PFSK-1 (cell line): ENCODE measurements at regions not wholly inside any gene's neighbourhood (a gene's known extent, or its start where the extent isn't known, plus 50 kb on each side); places are given as distances from the start of the nearest gene placed in this dataset.

Experiments
- SIN3A ChIP-seq: IDR thresholded peaks from 2 replicates; pipeline ENCODE4 v1.6.1; 2012; ENCODE audit warnings: mild to moderate bottlenecking, low read length, moderate library complexity, borderline replicate concordance; ENCODE audit not compliant: insufficient read depth
- TF ChIP-seq, protein P1 (sequence below), 2 experiments: IDR thresholded peaks; 2 replicates each; pipeline versions ENCODE4 v1.6.1 to v1.8.0; 2011 to 2012; ENCODE audit warnings: low read depth in 2 of 2, low read length in 2 of 2, control low read depth in 1 of 2, inconsistent platforms in 1 of 2, mild to moderate bottlenecking in 1 of 2, moderate library complexity in 1 of 2; ENCODE audit not compliant: insufficient read depth in 1 of 2

DNA sequence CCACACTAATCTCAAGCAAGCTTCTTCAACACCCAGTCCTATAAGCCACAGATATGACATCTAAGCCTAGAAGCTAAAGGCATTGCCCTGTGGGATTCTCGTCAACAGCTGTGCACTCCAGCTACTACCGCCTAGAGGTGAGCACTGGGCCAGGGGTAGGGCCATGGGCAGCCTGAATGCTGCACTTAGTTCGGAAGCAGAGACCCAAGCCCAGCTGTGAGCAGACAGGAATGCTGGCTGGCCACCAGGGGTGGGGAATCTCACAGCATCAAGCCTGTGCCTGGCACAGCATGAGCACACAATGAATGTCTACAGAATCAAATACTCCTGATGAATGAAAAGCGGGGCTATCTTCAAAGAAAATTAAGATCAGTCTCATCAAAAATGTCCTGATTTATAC is 167.5 kb upstream of the UBL3 start:
- TF ChIP-seq, protein P1, sequence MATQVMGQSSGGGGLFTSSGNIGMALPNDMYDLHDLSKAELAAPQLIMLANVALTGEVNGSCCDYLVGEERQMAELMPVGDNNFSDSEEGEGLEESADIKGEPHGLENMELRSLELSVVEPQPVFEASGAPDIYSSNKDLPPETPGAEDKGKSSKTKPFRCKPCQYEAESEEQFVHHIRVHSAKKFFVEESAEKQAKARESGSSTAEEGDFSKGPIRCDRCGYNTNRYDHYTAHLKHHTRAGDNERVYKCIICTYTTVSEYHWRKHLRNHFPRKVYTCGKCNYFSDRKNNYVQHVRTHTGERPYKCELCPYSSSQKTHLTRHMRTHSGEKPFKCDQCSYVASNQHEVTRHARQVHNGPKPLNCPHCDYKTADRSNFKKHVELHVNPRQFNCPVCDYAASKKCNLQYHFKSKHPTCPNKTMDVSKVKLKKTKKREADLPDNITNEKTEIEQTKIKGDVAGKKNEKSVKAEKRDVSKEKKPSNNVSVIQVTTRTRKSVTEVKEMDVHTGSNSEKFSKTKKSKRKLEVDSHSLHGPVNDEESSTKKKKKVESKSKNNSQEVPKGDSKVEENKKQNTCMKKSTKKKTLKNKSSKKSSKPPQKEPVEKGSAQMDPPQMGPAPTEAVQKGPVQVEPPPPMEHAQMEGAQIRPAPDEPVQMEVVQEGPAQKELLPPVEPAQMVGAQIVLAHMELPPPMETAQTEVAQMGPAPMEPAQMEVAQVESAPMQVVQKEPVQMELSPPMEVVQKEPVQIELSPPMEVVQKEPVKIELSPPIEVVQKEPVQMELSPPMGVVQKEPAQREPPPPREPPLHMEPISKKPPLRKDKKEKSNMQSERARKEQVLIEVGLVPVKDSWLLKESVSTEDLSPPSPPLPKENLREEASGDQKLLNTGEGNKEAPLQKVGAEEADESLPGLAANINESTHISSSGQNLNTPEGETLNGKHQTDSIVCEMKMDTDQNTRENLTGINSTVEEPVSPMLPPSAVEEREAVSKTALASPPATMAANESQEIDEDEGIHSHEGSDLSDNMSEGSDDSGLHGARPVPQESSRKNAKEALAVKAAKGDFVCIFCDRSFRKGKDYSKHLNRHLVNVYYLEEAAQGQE (IDR thresholded peaks at IDR 0.05; ENCODE audit: insufficient read depth in 1 of 2, low read depth in 2 of 2, low read length in 2 of 2): no peak
- no peak for TF ChIP-seq SIN3A
